ENCODE measurements at regions not wholly inside any gene's neighbourhood (a gene's known extent, or its start where the extent isn't known, plus 50 kb on each side); places are given as distances from the start of the nearest gene placed in this dataset.

- Histone ChIP-seq H3K4me2 (ENCODE audit: insufficient read depth, low read length) (no peak overlapping the region), H3K9me3 (ENCODE audit: low read depth, low read length) (no peaks in the 10 kb centered on the region), H3K27me3 (ENCODE audit: insufficient read depth, low read length) (no peaks in the 10 kb centered on the region), H4K20me1 (ENCODE audit: insufficient read depth, low read length) (no peaks in the 10 kb centered on the region), H3K36me3 (ENCODE audit: insufficient read depth, low read length) (no peaks in the 10 kb centered on the region), H3K4me3 (ENCODE audit: insufficient read depth, low read length) (no peak overlapping the region), H3K4me1 (ENCODE audit: insufficient read depth, low read length) (no peaks in the 10 kb centered on the region), H3K27ac (ENCODE audit: low read depth, low read length) (no peak overlapping the region), H3K79me2 (ENCODE audit: insufficient read depth, low read length) (no peaks in the 10 kb centered on the region), H2AFZ (ENCODE audit: low read length) (no peak overlapping the region)
- no peak for TF ChIP-seq CTCF (IDR thresholded peaks at IDR 0.05; ENCODE audit: extremely low read depth, low read depth, low read length)
- DNase-seq (ENCODE audit: insufficient read length, low spot score, missing footprints), result no peak
These were observed 196.9 kb upstream of the CNTNAP2 start for GRCh38 chr7:145919712-145920111.

- TF ChIP-seq CTCF (IDR thresholded peaks at IDR 0.05; ENCODE audit: extremely low read depth, low read depth, low read length), result no peak
These were observed 199.8 kb upstream of the CNTNAP2 start for GRCh38 chr7:145916776-145917175.

GRCh38 chr7:145915679-145916078 is 200.9 kb upstream of the CNTNAP2 start:
- Histone ChIP-seq H3K27ac (ENCODE audit: low read depth, low read length) (no peak overlapping the region), H2AFZ (ENCODE audit: low read length) (no peak overlapping the region), H3K79me2 (ENCODE audit: insufficient read depth, low read length) (no peaks in the 10 kb centered on the region), H3K36me3 (ENCODE audit: insufficient read depth, low read length) (no peaks in the 10 kb centered on the region), H3K4me2 (ENCODE audit: insufficient read depth, low read length) (no peak overlapping the region), H4K20me1 (ENCODE audit: insufficient read depth, low read length) (no peaks in the 10 kb centered on the region), H3K9me3 (ENCODE audit: low read depth, low read length) (no peaks in the 10 kb centered on the region), H3K27me3 (ENCODE audit: insufficient read depth, low read length) (no peaks in the 10 kb centered on the region), H3K4me3 (ENCODE audit: insufficient read depth, low read length) (no peak overlapping the region), H3K4me1 (ENCODE audit: insufficient read depth, low read length) (no peaks in the 10 kb centered on the region)
- TF ChIP-seq CTCF (IDR thresholded peaks at IDR 0.05; ENCODE audit: extremely low read depth, low read depth, low read length), result no peak
- no peak for DNase-seq (ENCODE audit: insufficient read length, low spot score, missing footprints)

More at GRCh38 chr7:145916776-145917175, 199.8 kb upstream of the CNTNAP2 start:
- Histone ChIP-seq H3K4me2 (ENCODE audit: insufficient read depth, low read length) (no peak overlapping the region), H3K4me3 (ENCODE audit: insufficient read depth, low read length) (no peak overlapping the region), H3K4me1 (ENCODE audit: insufficient read depth, low read length) (no peaks in the 10 kb centered on the region), H4K20me1 (ENCODE audit: insufficient read depth, low read length) (no peaks in the 10 kb centered on the region), H3K27me3 (ENCODE audit: insufficient read depth, low read length) (no peaks in the 10 kb centered on the region), H3K79me2 (ENCODE audit: insufficient read depth, low read length) (no peaks in the 10 kb centered on the region), H2AFZ (ENCODE audit: low read length) (no peak overlapping the region), H3K27ac (ENCODE audit: low read depth, low read length) (no peak overlapping the region), H3K9me3 (ENCODE audit: low read depth, low read length) (no peaks in the 10 kb centered on the region), H3K36me3 (ENCODE audit: insufficient read depth, low read length) (no peaks in the 10 kb centered on the region)
- no peak for DNase-seq (ENCODE audit: insufficient read length, low spot score, missing footprints)

GRCh38 chr7:145909991-145910513 is 206.5 kb upstream of the CNTNAP2 start:
- Histone ChIP-seq H4K20me1 (ENCODE audit: insufficient read depth, low read length) (no peaks in the 10 kb centered on the region), H3K36me3 (ENCODE audit: insufficient read depth, low read length) (no peaks in the 10 kb centered on the region), H3K27ac (ENCODE audit: low read depth, low read length) (no peak overlapping the region), H3K4me2 (ENCODE audit: insufficient read depth, low read length) (no peak overlapping the region), H3K9me3 (ENCODE audit: low read depth, low read length) (no peaks in the 10 kb centered on the region), H3K27me3 (ENCODE audit: insufficient read depth, low read length) (no peaks in the 10 kb centered on the region), H2AFZ (ENCODE audit: low read length) (no peak overlapping the region), H3K4me3 (ENCODE audit: insufficient read depth, low read length) (no peak overlapping the region), H3K79me2 (ENCODE audit: insufficient read depth, low read length) (no peaks in the 10 kb centered on the region), H3K4me1 (ENCODE audit: insufficient read depth, low read length) (no peaks in the 10 kb centered on the region)
- no peak for DNase-seq (ENCODE audit: insufficient read length, low spot score, missing footprints)
- no peak for TF ChIP-seq CTCF (IDR thresholded peaks at IDR 0.05; ENCODE audit: extremely low read depth, low read depth, low read length)

Data from osteoblast (primary cell).